ENCODE measurements at regions not wholly inside any gene's neighbourhood (a gene's known extent, or its start where the extent isn't known, plus 50 kb on each side); places are given as distances from the start of the nearest gene placed in this dataset.

DNA sequence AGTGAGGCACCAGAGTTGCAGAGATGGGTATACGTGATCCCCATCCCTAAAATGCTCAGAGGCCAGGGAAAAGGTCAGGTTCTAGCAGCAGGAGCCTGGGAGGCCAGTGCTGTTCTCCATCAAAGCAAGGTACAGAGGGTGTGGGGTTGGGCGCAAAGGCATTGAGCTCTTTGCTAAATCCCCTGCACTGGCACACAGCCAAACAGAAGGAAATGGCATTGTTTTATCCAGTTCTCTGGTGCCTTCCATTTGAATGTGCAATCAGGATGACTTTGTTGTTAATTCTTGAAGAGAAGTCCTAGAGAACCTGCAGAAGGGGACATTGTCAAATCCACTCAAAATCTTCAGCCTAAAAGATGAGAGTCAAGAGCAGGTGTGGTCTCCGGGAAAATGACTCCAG lies 111.3 kb upstream of the CHST15 start:
- CTCF ChIA-PET (ENCODE audit: unreplicated experiment), result no interaction called here
- no peaks in the 10 kb centered on the region for H3K9me3 ChIP-seq (ENCODE audit: low read length)
- DNase-seq (ENCODE audit: low spot score), result no peak
- BruUV-seq (replicated peaks), result no TSS peak
- H3K9me2 ChIP-seq (ENCODE audit: insufficient read depth, low read length), result no peaks in the 10 kb centered on the region
- POLR2A ChIA-PET, result interaction anchor here (0.7 to 1.1 kb wide), 3 partner anchors 11 to 230 kb away, joined by 3 read pairs; no protein-coding TSS in a partner anchor
- H3K4me2 ChIP-seq (ENCODE audit: low read length), result no peak overlapping the region
- TF ChIP-seq, protein P1, sequence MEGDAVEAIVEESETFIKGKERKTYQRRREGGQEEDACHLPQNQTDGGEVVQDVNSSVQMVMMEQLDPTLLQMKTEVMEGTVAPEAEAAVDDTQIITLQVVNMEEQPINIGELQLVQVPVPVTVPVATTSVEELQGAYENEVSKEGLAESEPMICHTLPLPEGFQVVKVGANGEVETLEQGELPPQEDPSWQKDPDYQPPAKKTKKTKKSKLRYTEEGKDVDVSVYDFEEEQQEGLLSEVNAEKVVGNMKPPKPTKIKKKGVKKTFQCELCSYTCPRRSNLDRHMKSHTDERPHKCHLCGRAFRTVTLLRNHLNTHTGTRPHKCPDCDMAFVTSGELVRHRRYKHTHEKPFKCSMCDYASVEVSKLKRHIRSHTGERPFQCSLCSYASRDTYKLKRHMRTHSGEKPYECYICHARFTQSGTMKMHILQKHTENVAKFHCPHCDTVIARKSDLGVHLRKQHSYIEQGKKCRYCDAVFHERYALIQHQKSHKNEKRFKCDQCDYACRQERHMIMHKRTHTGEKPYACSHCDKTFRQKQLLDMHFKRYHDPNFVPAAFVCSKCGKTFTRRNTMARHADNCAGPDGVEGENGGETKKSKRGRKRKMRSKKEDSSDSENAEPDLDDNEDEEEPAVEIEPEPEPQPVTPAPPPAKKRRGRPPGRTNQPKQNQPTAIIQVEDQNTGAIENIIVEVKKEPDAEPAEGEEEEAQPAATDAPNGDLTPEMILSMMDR (conservative IDR thresholded peaks at IDR 0.05; ENCODE audit: low read length), result no peak
- no peak for TF ChIP-seq EZH2phosphoT487 (IDR thresholded peaks at IDR 0.05; ENCODE audit: borderline replicate concordance, low read depth, low read length)
- H3K4me1 ChIP-seq (ENCODE audit: insufficient read depth, low read length, poor library complexity, severe bottlenecking), result no peaks in the 10 kb centered on the region
- intact Hi-C loops (cut with micrococcal nuclease; ENCODE audit: unreplicated experiment), result no loop called here
- H3K27ac ChIP-seq (ENCODE audit: low read depth, low read length, poor library complexity, severe bottlenecking), result no peak overlapping the region
- H3K4me3 ChIP-seq (ENCODE audit: low read depth, low read length, poor library complexity, severe bottlenecking), result no peak overlapping the region
- no peaks in the 10 kb centered on the region for H3K36me3 ChIP-seq (ENCODE audit: insufficient read depth, low read length)
- no peaks in the 10 kb centered on the region for H4K20me1 ChIP-seq (ENCODE audit: insufficient read depth, low read length)
- H2AFZ ChIP-seq (ENCODE audit: low read length), result no peak overlapping the region
- H3K79me2 ChIP-seq (ENCODE audit: insufficient read depth, low read depth, low read length), result no peaks in the 10 kb centered on the region

DNA sequence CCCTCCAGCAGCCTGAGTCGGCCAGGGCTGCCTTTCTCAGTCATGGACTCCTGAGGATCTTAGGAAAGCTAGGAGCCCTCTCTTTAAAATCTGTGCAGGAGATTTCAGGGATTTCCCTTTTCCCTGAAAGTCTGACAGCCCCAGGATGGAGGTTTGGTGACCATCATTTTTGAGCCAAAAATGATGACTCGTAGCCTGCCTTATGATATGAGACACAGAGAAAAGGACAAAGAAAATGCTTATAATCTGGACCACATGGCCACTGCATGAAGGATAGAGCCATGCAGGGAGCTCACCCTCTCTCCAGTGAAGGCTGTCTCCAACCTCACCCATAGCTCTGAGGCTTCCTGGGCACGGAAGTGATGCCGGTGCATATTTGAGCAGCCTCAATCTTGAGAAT lies 106.6 kb upstream of the CHST15 start:
- ChIA-PET POLR2A (no interaction called here), CTCF (ENCODE audit: unreplicated experiment) (no interaction called here)
- no peak overlapping the region for H3K4me2 ChIP-seq (ENCODE audit: low read length)
- H3K9me2 ChIP-seq (ENCODE audit: insufficient read depth, low read length), result no peaks in the 10 kb centered on the region
- no peak for TF ChIP-seq EZH2phosphoT487 (IDR thresholded peaks at IDR 0.05; ENCODE audit: borderline replicate concordance, low read depth, low read length)
- TF ChIP-seq, protein P1 (conservative IDR thresholded peaks at IDR 0.05; ENCODE audit: low read length), result no peak
- H2AFZ ChIP-seq (ENCODE audit: low read length), result no peak overlapping the region
- no peak overlapping the region for H3K27ac ChIP-seq (ENCODE audit: low read depth, low read length, poor library complexity, severe bottlenecking)
- no peaks in the 10 kb centered on the region for H3K9me3 ChIP-seq (ENCODE audit: low read length)
- peaks cover 2% of the 10 kb centered on the region for H3K4me1 ChIP-seq (ENCODE audit: insufficient read depth, low read length, poor library complexity, severe bottlenecking)
- BruUV-seq (replicated peaks), result no TSS peak
- intact Hi-C loops (cut with micrococcal nuclease; ENCODE audit: unreplicated experiment), result no loop called here
- H3K36me3 ChIP-seq (ENCODE audit: insufficient read depth, low read length), result no peaks in the 10 kb centered on the region
- H3K79me2 ChIP-seq (ENCODE audit: insufficient read depth, low read depth, low read length), result no peaks in the 10 kb centered on the region
- H4K20me1 ChIP-seq (ENCODE audit: insufficient read depth, low read length), result no peaks in the 10 kb centered on the region
- no peak overlapping the region for H3K4me3 ChIP-seq (ENCODE audit: low read depth, low read length, poor library complexity, severe bottlenecking)
- no peak for DNase-seq (ENCODE audit: low spot score)

DNA sequence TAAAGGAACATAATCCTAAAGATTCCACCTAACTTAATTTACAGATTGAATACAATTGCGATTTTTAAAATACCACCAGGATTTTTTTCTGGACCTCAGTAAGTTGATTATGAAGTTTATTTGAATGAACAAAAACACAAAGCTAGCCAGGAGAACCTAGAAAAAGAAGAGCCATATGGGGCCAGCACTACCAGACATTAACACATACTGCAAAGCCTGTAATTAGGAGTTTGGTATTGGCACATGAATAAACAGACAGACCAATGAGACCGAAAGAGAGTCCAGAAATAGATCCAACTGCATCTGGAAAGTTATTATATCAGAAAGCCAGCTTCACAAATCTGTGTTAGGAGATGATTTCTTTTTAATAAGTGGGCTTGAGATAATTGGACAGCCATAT lies 105.5 kb upstream of the CHST15 start:
- no peak for TF ChIP-seq EZH2phosphoT487 (IDR thresholded peaks at IDR 0.05; ENCODE audit: borderline replicate concordance, low read depth, low read length)
- TF ChIP-seq, protein P1 (conservative IDR thresholded peaks at IDR 0.05; ENCODE audit: low read length), result no peak

More for the DNA sequence above, 105.5 kb upstream of the CHST15 start:
- CTCF ChIA-PET (ENCODE audit: unreplicated experiment), result no interaction called here
- no peak overlapping the region for H3K27ac ChIP-seq (ENCODE audit: low read depth, low read length, poor library complexity, severe bottlenecking)
- H3K9me3 ChIP-seq (ENCODE audit: low read length), result no peaks in the 10 kb centered on the region
- no peak overlapping the region for H2AFZ ChIP-seq (ENCODE audit: low read length)
- DNase-seq (ENCODE audit: low spot score), result no peak
- H3K79me2 ChIP-seq (ENCODE audit: insufficient read depth, low read depth, low read length), result no peaks in the 10 kb centered on the region
- no peak overlapping the region for H3K4me3 ChIP-seq (ENCODE audit: low read depth, low read length, poor library complexity, severe bottlenecking)
- POLR2A ChIA-PET, result interaction anchor here (1.0 kb wide), 1 partner anchor 10 kb away, joined by 6 read pairs; no protein-coding TSS in a partner anchor
- no peaks in the 10 kb centered on the region for H3K9me2 ChIP-seq (ENCODE audit: insufficient read depth, low read length)
- no peaks in the 10 kb centered on the region for H3K36me3 ChIP-seq (ENCODE audit: insufficient read depth, low read length)
- peaks cover 13% of the 10 kb centered on the region for H3K4me1 ChIP-seq (ENCODE audit: insufficient read depth, low read length, poor library complexity, severe bottlenecking)
- intact Hi-C loops (cut with micrococcal nuclease; ENCODE audit: unreplicated experiment), result no loop called here
- no TSS peak for BruUV-seq (replicated peaks)
- H4K20me1 ChIP-seq (ENCODE audit: insufficient read depth, low read length), result no peaks in the 10 kb centered on the region
- H3K4me2 ChIP-seq (ENCODE audit: low read length), result no peak overlapping the region
